ENCODE measurements at regions not wholly inside any gene's neighbourhood (a gene's known extent, or its start where the extent isn't known, plus 50 kb on each side); places are given as distances from the start of the nearest gene placed in this dataset.

- no peak for DNase-seq
Observed at GRCh38 chr2:151071906-151072305, 189.8 kb downstream of the RBM43 start.

GRCh38 chr2:151071382-151071781 is 190.3 kb downstream of the RBM43 start:
- DNase-seq, result no peak

GRCh38 chr2:151070253-151070652 is 191.4 kb downstream of the RBM43 start:
- no peak for DNase-seq

DNA sequence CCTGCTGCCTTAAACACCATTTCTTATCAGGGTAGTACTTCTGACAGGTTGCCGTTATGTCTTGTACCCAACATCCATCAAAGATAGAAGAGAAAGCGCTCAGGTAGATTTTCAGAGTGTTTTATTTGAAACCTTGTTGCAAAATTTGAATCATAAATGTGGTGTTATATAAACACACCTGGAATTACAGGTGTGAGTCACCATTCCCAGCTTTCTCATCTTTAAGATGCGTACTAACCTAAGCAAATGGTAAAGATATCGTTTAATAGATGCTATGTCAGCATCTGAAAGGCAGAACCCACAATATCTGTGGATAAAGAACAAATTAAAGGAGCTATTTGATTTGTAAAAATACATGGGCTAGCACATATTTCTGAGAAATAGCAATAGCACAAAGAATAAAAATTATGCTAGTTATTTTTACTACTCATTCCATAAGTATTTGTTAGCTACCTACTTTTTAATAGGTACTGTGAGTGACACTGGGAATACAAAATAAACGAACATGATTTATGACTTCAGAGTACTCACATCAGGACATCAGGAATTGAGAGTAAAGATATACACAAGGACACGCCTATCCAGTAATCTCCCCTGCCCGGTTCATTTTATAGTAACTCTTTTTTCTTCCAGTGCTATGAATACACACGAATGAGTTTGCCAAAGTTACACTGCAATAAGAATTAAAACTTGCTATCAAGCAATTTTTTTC is 193.8 kb downstream of the RBM43 start:
- no peak for DNase-seq

DNA sequence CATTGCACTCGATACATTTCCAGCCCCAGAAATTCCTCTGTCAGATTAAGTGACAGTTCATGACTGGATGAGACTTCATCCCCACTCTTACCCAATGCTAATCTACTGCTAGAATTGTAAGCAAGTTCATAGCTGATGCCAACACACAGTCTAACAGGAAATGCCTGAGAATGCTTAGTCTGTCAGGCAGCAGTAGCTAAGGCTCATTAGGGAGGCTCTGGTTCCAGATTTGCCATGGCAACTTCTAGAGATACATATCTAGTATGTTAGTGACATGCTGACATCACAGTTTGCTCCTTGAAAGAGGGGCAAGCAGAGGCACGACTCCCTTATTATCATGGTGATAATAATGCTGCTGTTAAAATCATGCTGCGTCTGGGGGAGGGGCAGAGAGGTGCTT is 198.4 kb downstream of the RBM43 start:
- DNase-seq, result no peak

DNA sequence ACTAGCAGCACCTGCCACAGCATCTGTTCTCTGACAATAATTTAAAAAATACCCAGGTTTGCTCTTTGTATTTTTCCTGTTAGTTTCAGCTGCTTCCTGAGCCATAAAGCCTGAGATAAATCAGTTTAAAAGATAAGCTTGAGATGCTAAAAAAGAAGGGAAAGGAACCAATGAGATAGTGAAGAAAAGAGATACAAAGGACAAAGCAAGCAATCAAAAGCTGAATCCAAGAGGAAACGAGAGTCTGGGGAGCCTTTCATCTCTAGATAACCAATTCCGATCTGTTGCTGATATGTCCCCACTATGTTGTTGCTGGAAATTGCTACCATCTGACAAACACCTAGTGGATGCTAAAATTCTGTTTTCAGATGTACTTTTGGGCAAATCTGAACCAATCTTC is 201.4 kb downstream of the RBM43 start:
- no peak for DNase-seq

- DNase-seq, result no peak
Observed at GRCh38 chr2:151056870-151057269, 204.8 kb downstream of the RBM43 start.

DNA sequence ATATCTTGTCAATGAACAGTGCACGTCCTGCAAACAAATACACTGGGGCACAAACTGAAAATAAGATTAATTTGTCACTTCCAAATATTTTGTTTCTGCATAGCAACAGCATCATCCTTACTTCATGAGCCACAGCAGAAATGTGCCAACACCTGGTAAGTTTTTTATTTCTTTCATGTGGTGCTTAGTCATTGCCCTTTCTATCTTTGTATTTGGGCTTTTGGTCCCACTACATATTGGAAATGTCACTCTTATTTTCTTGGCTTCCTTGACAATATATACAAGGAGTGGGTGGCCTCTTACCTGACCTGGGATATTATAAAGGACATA is 208.0 kb downstream of the RBM43 start:
- no peak for DNase-seq

DNA sequence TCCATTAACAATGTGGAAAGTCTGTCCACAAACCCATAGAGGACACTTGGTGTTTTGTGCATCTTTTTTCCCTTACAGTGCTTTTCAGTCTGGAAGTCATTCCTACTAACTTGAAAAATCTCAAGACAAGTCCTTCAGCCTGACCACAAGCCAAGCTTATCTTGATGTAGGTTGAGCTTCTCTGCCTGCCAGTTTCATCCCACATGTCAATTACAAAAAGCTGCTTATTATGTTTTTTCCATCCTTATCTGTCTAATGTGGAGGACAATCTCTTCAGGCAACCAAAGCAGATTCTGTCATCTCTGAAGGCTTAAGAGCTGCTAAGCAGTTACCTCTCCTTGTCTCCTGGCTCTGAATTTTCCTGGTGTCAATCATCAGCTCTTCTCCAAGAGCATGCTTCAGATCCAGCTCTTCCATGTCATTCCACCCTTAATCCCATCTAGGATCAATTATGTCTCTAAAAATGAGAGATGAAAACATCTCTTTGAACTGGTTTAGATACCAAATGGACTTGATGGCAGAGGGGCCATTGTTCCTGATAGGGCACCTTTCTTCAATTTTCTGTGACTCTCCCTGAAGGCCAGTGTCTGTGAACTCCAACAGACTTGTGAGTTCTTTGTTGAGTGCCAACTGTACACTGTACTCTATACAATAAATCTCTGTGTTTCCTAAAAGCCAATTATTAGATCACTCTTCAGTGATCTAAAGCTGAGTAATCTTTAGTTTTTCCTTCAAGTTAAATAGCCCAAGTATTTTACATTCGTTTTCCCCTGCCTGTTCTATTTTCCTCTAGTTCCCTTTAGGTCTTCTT is 208.6 kb downstream of the RBM43 start:
- no peak for DNase-seq

- no peak for DNase-seq
Observed at GRCh38 chr2:151051574-151052220, 210.0 kb downstream of the RBM43 start.

DNA sequence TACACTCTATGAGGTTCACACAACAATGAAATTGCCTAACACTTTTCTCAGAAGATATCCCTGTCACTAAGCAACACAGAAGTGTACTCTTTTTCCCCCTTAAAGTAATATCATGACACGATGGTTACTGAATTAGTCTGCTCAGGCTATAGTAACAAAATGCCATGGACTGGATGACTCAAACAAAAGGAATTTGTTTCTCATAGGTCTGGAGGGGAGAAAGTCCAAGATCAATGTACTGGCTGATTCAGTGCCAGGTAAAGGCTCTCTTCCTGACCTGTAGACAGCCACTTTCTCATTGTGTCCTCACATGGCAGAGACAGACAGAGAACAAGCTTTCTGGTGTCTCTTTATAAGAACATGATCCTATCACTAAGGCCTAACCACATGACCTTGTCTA is 211.9 kb downstream of the RBM43 start:
- no peak for DNase-seq

DNA sequence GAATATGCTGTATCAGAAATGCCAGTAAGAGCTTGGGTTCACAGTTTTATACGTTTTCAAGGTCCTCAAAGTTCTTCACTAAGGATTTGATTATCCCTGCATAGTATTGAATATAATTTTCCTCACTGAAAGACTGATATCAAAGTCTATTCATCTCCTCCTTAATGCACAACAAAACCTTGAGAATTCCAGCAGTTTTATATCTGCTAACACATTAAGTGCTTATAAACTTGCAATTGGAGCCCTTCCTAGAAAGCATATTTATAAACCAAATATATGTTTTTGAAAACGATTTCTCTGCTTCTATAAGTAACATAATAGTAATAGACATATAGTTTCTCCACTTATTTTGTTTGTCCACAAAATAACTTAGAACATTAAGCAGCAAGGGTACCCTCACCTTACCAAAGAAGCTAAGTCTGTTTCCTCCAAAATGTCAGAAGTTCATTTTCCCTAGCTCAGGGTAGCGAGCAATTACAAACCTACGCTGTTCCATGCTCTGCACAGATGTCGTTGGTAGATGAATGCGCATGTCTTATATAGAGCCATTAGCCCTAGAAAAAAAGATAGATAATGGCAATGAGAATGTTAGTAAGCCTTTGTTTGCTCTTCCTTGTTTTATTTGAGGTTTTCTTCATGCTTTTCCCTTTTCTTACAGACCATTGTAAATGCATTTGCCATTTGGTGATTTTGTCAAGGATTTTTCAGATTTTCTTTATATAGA is 213.2 kb downstream of the RBM43 start:
- DNase-seq, result no peak

DNA sequence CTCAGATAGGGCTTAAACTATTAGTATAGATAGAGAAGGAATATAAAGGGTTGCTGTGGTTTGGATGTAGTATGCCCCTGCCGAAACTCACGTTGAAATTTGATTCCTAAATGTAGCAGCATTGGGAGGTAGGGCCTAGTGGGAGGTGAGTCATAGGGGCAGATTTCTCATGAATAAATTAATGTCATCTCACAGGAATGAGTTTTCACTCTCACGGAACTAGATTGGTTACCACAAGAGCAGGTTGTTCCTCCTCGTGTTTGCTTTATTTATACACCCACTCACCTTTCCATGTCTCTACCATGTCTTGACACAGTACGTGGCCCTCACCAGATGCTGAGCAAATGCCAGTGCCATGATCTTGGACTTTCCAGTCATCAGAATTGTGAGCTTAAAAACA is 218.2 kb downstream of the RBM43 start:
- DNase-seq, result no peak

DNA sequence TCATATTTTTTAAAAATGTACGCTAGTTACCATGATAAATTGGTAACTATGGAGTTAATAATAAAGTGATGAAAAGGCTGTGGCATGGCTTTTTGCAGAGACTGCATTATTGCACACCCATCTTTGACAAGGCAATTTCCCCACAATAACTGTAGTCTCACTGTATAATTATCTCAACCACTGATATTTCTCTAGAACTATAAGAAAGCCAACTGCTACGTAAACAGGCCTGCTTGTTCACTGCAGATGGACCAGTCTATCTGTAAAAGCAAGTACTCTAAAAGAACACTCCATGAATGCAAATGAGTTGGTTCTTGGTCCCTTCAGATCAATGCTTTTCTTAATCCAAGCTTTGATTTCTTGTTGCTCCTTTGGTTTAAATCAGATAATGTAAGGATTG is 218.7 kb downstream of the RBM43 start:
- no peak for DNase-seq

DNA sequence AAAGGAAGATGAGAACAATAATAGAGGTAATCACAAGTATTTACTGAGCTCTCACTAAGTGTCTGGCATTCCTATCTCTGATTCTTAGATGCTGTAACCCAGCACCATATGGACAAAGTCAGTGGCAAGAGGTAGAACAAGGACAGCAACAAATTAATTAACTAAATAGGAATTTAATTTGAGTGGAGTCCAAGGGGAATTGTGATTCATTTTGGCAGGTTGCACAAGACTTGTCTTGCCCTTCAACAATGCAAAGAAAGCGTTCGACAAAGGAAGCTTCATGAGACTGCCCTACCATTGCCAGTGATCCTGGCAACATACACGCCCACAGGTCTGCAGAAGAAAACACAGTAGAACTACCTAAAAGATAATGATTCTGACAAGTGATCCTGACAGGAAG is 221.6 kb downstream of the RBM43 start:
- DNase-seq, result no peak

DNA sequence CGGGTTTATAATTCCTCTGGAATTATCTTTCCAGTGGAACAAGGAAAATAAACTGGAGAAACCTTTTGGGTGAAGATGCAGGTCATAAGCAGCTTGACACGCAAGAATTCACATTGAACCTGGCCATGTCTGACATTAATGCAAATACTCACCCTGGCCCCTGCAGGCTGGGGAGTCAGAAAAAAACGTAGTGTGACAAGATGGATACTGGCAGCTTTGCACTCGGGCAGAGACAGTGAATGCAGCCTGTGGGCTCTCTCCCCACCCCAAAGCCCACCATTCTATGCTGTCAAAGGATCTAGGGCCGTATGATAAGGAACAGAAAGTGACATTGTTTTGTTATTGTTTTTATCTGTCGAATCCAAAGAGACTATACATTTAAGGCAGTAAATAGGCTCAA is 223.1 kb downstream of the RBM43 start:
- DNase-seq, result no peak

DNA sequence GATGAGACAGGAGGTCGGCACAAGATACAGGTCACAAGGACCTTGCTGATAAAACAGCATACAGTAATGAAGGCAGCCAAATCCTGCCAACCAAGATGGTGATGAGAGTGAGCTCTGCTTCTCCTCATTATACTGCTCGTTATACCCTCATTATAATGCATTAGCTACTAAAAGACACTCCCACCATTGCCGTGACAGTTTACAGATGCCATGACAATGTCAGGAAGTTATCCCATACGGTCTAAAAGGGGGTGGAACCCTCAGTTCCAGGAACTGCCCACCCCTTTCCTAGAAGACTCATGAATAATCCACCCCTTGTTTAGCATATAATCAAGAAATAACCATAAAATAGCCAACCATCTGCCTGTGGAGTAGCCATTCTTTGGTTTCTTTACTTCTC is 224.2 kb downstream of the RBM43 start:
- no peak for DNase-seq

DNA sequence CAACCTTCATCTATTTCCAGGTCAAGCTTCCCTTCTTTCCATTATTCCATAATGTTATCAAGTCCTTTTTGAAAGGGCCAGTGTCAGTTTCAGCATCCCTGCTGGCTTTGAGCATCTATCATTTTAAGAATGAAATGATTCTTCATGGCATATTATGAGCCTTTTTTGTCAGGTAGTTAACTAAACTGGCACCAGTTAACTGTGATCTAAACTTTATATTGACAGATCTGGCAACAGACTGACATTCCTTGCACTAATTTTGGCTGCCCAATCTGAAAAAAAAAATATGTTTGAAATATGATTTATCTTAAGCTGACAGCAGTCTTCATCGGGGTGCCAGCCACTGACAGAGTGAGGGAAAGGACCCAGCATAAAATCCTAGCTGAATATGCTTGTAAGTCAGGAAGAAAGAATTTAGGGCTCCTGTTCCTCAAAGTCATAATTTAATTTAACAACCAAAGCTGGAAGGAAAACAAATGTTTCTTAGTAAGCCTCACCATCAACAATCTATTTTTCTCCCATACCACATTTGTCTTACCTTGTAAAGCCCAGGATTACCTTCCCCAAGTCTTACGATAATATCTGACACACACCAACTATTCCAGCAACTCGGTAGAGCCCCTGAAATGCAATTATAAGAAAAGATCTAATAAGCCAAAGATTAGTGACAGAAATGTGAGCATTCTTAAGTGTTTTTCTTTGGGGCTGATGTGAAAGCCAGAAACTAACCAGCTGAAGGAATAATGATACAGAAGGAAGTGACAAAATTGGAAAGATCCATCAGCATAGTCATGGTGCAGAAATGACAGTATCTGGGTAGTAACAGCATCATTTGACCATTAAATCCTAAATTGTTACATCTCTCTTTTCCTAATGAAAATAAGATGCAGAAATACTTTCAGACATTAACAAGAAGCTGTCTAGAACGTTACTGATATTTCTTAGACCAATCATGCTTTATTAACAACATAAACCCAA is 228.1 kb downstream of the RBM43 start:
- no peak for DNase-seq

DNA sequence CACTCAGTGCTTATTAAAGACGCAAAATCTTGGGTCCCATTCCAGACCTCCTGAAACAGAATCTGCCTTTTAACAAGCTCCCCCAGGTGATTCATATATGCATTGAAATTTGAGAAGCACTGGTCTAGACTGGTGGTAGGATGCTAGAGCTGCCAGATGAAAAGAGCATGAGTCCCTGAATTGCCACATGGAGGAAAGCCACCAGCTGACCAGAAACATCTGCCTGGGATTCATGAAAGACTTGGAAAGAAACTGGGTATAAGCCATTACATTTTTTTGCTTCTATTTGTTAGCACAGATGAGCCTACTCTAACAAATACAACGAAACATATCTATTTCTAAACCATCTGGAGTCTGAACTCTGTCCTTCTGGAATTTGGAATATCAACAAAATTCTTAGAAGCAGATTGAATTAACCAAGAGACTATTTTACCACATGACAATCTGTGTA is 228.9 kb downstream of the RBM43 start:
- peak; percentile 71 for DNase-seq

- no peak for DNase-seq
Observed at GRCh38 chr2:151030663-151031230, 230.9 kb downstream of the RBM43 start.

DNA sequence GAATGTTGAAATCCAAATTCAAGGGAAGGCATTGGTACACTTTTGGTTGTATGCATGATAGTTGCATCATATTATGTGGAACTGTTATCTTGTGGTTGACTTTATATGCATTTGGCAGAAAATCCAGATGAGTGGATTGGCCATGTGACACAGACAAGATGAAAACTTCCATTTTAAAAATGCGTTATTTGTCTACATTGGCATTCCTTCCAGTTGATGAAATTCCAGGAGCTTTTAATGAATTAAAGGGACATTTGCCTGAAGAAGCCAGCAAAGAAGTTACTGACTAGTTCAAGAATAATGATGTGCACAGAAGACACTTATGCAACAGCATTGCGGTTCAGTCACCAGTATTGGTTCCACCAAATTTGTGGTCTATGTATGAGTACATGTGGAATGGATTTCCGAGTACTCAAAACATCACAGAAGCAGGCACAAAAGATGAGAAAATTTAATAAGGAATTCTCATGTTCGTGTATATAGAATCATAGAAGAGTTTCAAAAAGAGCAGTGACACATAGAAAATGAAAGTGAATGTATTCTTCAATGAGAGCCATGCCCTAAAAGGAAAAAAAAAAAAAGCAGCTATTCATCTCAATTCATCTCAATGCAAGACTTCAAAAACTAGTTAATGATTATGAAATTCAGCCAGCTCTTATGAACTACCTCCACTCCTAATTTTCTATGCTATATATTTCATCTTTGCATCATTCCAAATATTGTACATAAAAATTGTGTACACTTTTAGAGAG is 232.1 kb downstream of the RBM43 start:
- DNase-seq, result no peak

Data from right hindlimb (tissue), 1 donor.